ENCODE measurements at regions not wholly inside any gene's neighbourhood (a gene's known extent, or its start where the extent isn't known, plus 50 kb on each side); places are given as distances from the start of the nearest gene placed in this dataset.

DNA sequence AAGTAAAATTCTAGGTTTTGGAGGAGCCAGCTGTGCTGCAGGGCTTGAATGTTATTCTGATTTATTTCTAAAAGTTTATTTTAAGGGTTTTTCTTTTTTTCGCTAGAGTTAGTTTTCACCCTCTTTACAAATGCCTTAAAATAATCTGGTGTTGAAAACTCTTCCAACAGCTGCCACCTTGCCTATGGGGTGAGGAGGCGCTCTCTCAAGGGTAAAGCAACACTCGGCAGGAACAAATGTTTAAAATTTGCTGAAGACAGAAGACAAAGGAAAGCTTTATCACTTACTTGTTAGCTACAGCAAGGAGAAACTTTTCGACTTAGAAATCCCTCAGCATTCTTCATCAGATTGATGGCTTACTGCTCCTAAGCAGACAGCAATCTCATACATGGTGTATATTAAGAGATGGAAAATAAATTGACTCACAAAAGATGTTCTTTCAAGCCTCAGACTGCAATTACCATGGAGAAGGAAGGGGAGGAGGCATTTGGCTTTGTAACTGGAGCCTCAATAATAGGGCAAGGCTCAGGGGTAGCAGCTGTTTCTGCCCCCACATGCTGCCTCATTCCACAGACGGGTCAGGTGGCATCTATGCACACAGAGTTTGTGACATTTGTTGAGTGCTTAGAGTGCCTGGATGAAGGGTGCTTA is 79.8 kb upstream of the RALGPS2 start:
- TF ChIP-seq CTCF (tag by site-specific recombination; IDR thresholded peaks at IDR 0.05) (no peak), SP7 (tag by site-specific recombination; IDR thresholded peaks at IDR 0.05) (no peak), ZNF146 (tag by site-specific recombination; IDR thresholded peaks at IDR 0.05) (no peak), ZNF202 (tag by site-specific recombination; IDR thresholded peaks at IDR 0.05; ENCODE audit: borderline replicate concordance) (no peak), ZNF449 (tag by site-specific recombination; IDR thresholded peaks at IDR 0.05) (no peak), ZNF114 (tag by site-specific recombination; IDR thresholded peaks at IDR 0.05) (no peak), ZBTB26 (tag by site-specific recombination; optimal IDR thresholded peaks at IDR 0.05) (no peak), ZNF24 (tag by site-specific recombination; IDR thresholded peaks at IDR 0.05) (no peak), ZBTB20 (tag by site-specific recombination; IDR thresholded peaks at IDR 0.05) (no peak), ZSCAN30 (tag by site-specific recombination; IDR thresholded peaks at IDR 0.05) (no peak), ZNF175 (tag by site-specific recombination; IDR thresholded peaks at IDR 0.05) (no peak), ZNF76 (tag by site-specific recombination; IDR thresholded peaks at IDR 0.05; ENCODE audit: borderline replicate concordance, low read depth) (no peak), MYNN (tag by site-specific recombination; IDR thresholded peaks at IDR 0.05; ENCODE audit: borderline replicate concordance) (no peak)
- TF ChIP-seq, protein P1, sequence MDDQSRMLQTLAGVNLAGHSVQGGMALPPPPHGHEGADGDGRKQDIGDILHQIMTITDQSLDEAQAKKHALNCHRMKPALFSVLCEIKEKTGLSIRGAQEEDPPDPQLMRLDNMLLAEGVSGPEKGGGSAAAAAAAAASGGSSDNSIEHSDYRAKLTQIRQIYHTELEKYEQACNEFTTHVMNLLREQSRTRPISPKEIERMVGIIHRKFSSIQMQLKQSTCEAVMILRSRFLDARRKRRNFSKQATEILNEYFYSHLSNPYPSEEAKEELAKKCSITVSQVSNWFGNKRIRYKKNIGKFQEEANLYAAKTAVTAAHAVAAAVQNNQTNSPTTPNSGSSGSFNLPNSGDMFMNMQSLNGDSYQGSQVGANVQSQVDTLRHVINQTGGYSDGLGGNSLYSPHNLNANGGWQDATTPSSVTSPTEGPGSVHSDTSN (CRISPR knock-in tag; IDR thresholded peaks at IDR 0.05), result no peak

Data from HEK293 (cell line).